NOMO-1 (cell line): ENCODE measurements at regions not wholly inside any gene's neighbourhood (a gene's known extent, or its start where the extent isn't known, plus 50 kb on each side); places are given as distances from the start of the nearest gene placed in this dataset.
"Not testable (repeated sequence)": the region's sequence is repeated elsewhere in the genome, so short reads cannot be mapped to it uniquely, and the experiment has no call there.

Experiments used
- DNase-seq, 2 experiments: peaks; one replicate each; lab custom pipeline; 2025; ENCODE audit not compliant: unreplicated experiment in 2 of 2; lab: John Stamatoyannopoulos, UW

GRCh38 chr4:167908816-167909215, 183.5 kb upstream of the ANXA10 start:
- no peak for DNase-seq

GRCh38 chr4:167912535-167912934, 179.8 kb upstream of the ANXA10 start:
- not testable (repeated sequence) for DNase-seq

- no peak for DNase-seq
These were observed 174.3 kb upstream of the ANXA10 start for GRCh38 chr4:167918077-167918476.

- no peak for DNase-seq
These were observed 162.2 kb upstream of the ANXA10 start for GRCh38 chr4:167930166-167930565.

- no peak for DNase-seq
These were observed 158.1 kb upstream of the ANXA10 start for GRCh38 chr4:167934216-167934615.

- no peak for DNase-seq
These were observed 152.3 kb upstream of the ANXA10 start for GRCh38 chr4:167939863-167940616.

- DNase-seq, result no peak
These were observed 148.3 kb upstream of the ANXA10 start for GRCh38 chr4:167943872-167944505.

- DNase-seq, result no peak
These were observed 147.6 kb upstream of the ANXA10 start for GRCh38 chr4:167944721-167945120.

GRCh38 chr4:167955006-167955405, 137.3 kb upstream of the ANXA10 start:
- DNase-seq, result no peak

GRCh38 chr4:167956676-167957075, 135.7 kb upstream of the ANXA10 start:
- DNase-seq, result no peak

GRCh38 chr4:167964766-167965373, 127.5 kb upstream of the ANXA10 start:
- no peak for DNase-seq

- no peak for DNase-seq
These were observed 126.2 kb upstream of the ANXA10 start for GRCh38 chr4:167966143-167966542.

GRCh38 chr4:167973513-167973912, 118.8 kb upstream of the ANXA10 start:
- DNase-seq, result no peak

- no peak for DNase-seq
These were observed 106.8 kb upstream of the ANXA10 start for GRCh38 chr4:167985565-167985964.

- no peak for DNase-seq
These were observed 106.3 kb upstream of the ANXA10 start for GRCh38 chr4:167986044-167986443.

- no peak for DNase-seq
These were observed 105.1 kb upstream of the ANXA10 start for GRCh38 chr4:167987285-167987684.

- DNase-seq, result no peak
These were observed 102.5 kb upstream of the ANXA10 start for GRCh38 chr4:167989815-167990214.

GRCh38 chr4:168008112-168008511, 84.2 kb upstream of the ANXA10 start:
- DNase-seq, result not testable (repeated sequence)

- DNase-seq, result no peak
These were observed 73.2 kb upstream of the ANXA10 start for GRCh38 chr4:168019019-168019651.

- no peak for DNase-seq
These were observed 72.4 kb upstream of the ANXA10 start for GRCh38 chr4:168019921-168020320.

- DNase-seq, result no peak
These were observed 70.7 kb upstream of the ANXA10 start for GRCh38 chr4:168021666-168022065.

- no peak for DNase-seq
These were observed 63.8 kb upstream of the ANXA10 start for GRCh38 chr4:168028568-168028967.
